GM12892 (cell line): ENCODE measurements at regions not wholly inside any gene's neighbourhood (a gene's known extent, or its start where the extent isn't known, plus 50 kb on each side); places are given as distances from the start of the nearest gene placed in this dataset.

Experiments
- POLR2A ChIP-seq: IDR thresholded peaks from 2 replicates; pipeline ENCODE4 v1.6.1; 2011; ENCODE audit warnings: low read depth, low read length, control low read depth
- POLR2AphosphoS5 ChIP-seq: IDR thresholded peaks from 2 replicates; pipeline ENCODE4 v1.6.1; 2011; ENCODE audit warnings: low read depth, low read length, control low read depth
- TAF1 ChIP-seq: IDR thresholded peaks from 2 replicates; pipeline ENCODE4 v1.6.1; 2011; ENCODE audit warnings: low read depth, mild to moderate bottlenecking, control low read depth, low read length, borderline replicate concordance

- TF ChIP-seq POLR2AphosphoS5: no peak
- TF ChIP-seq TAF1: no peak
- no peak for TF ChIP-seq POLR2A
Observed at GRCh38 chr13:23500849-23501248, 67.3 kb upstream of the SACS start.
